Neural cell (in vitro differentiated cells): ENCODE measurements at regions not wholly inside any gene's neighbourhood (a gene's known extent, or its start where the extent isn't known, plus 50 kb on each side); places are given as distances from the start of the nearest gene placed in this dataset.
"Not testable (repeated sequence)": the region's sequence is repeated elsewhere in the genome, so short reads cannot be mapped to it uniquely, and the experiment has no call there.

Experiments used
- CTCF ChIP-seq: fragments of 450-650 bp; IDR thresholded peaks from 2 replicates; pipeline ENCODE4 v1.5.1; 2014; ENCODE audit warnings: antibody characterized with exemption, mild to moderate bottlenecking, moderate library complexity; ENCODE audit not compliant: poor library complexity, severe bottlenecking
- EZH2 ChIP-seq: fragments of 200-600, 300-800 bp; shearing (Covaris generic), sonication (generic); IDR thresholded peaks from 2 replicates; pipeline ENCODE4 v1.6.1; 2014; ENCODE audit warnings: antibody characterized with exemption, low read length, borderline replicate concordance, mild to moderate bottlenecking; ENCODE audit not compliant: insufficient read depth, poor library complexity, severe bottlenecking
- MXI1 ChIP-seq: fragments of 450-650 bp; conservative IDR thresholded peaks from 2 replicates; pipeline ENCODE4 v1.6.1; 2014; ENCODE audit warnings: antibody characterized with exemption, mild to moderate bottlenecking; ENCODE audit not compliant: poor library complexity, severe bottlenecking
- POLR2AphosphoS5 ChIP-seq: IDR thresholded peaks from 2 replicates; pipeline ENCODE4 v1.6.1; 2012

GRCh38 chr2:138099288-138099687, 135.0 kb downstream of the HNMT start:
- TF ChIP-seq POLR2AphosphoS5, MXI1, CTCF, EZH2: not testable (repeated sequence)
